Kidney epithelial cell (primary cell): ENCODE measurements at regions not wholly inside any gene's neighbourhood (a gene's known extent, or its start where the extent isn't known, plus 50 kb on each side); places are given as distances from the start of the nearest gene placed in this dataset.

Experiments
- DNase-seq: peaks from one replicate; pipeline ENCODE4 v3.0.0-alpha.2; 2010; ENCODE audit warnings: low read depth
- H3K27me3 ChIP-seq: 2 replicates; pipeline ENCODE4 v1.6.0; 2011; ENCODE audit warnings: low read length; ENCODE audit not compliant: control insufficient read depth, insufficient read depth
- H3K36me3 ChIP-seq: 2 replicates; pipeline ENCODE4 v1.5.1; 2011; ENCODE audit warnings: low read length; ENCODE audit not compliant: control insufficient read depth, insufficient read depth
- H3K4me3 ChIP-seq: 2 replicates; pipeline ENCODE4 v1.5.1; 2011; ENCODE audit warnings: low read depth, mild to moderate bottlenecking, control low read depth, low read length
- TF ChIP-seq, protein P1 (sequence below): IDR thresholded peaks from 2 replicates; pipeline ENCODE4 v1.5.1; 2011; ENCODE audit warnings: mild to moderate bottlenecking, moderate library complexity, low read length, control low read depth, inconsistent platforms; ENCODE audit not compliant: insufficient read depth, poor library complexity, severe bottlenecking

DNA sequence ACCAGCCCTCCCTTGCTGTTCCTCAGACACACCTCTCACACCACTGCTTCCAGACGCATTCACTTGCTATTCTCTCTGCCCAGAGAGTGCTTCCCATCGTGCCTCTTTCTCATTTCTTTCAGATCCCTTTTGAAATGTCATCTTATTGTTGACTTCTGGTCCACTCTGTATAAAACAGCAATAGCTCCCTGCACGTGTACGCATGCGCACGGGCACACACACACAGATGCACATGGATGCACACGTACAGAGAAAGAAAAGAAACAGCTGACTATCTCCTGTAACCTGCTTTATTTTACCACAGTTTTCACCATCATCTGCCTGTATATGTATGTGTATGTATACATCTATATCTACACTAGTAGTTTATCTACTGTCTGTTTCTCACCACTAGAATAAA lies 285.9 kb upstream of the NR5A2 start:
- Histone ChIP-seq H3K36me3 (no peaks in the 10 kb centered on the region), H3K27me3 (no peaks in the 10 kb centered on the region), H3K4me3 (no peak overlapping the region)
- no peak for DNase-seq
- TF ChIP-seq, protein P1, sequence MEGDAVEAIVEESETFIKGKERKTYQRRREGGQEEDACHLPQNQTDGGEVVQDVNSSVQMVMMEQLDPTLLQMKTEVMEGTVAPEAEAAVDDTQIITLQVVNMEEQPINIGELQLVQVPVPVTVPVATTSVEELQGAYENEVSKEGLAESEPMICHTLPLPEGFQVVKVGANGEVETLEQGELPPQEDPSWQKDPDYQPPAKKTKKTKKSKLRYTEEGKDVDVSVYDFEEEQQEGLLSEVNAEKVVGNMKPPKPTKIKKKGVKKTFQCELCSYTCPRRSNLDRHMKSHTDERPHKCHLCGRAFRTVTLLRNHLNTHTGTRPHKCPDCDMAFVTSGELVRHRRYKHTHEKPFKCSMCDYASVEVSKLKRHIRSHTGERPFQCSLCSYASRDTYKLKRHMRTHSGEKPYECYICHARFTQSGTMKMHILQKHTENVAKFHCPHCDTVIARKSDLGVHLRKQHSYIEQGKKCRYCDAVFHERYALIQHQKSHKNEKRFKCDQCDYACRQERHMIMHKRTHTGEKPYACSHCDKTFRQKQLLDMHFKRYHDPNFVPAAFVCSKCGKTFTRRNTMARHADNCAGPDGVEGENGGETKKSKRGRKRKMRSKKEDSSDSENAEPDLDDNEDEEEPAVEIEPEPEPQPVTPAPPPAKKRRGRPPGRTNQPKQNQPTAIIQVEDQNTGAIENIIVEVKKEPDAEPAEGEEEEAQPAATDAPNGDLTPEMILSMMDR: no peak

DNA sequence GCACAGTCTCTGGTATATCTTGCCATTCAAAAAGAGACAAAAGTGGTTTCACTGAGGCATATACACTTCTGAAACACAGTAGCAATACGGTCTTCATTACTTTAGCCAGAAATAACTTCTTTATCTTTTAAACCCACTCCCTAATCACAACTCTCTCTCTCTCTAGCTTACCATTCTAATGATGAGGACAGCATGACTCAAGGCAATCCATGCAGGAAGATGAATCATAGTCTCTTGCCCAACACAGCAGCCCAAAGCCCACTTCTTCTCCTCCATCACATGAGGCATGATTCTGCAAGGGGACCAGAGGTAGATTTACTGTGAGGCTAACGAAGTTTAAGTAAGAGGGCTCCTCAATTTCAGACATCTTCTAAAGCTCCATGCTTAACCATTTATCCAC lies 285.0 kb upstream of the NR5A2 start:
- H3K4me3 ChIP-seq: no peak overlapping the region
- no peaks in the 10 kb centered on the region for H3K36me3 ChIP-seq
- TF ChIP-seq, protein P1: no peak
- H3K27me3 ChIP-seq: no peaks in the 10 kb centered on the region
- peak; percentile 93 for DNase-seq

DNA sequence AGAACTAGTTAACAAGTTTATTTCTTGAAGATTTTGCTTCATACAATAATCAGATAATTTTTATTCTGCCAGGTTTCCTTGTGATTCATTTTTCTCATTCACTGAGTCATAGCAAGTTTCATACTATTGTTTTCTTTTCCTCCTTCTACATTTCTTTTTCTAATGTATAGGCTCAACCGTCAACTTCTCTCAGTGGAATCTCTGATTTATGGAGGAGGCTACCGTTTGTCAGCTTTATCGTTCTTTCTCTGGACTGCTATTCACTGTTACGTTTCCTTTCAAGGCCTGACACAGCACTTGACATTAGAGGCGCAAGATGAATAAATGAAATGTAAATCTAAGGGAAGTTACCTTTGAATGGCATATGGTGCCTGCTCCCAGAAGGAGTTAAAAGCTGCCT lies 284.3 kb upstream of the NR5A2 start:
- Histone ChIP-seq H3K27me3 (no peaks in the 10 kb centered on the region), H3K36me3 (no peaks in the 10 kb centered on the region), H3K4me3 (no peak overlapping the region)
- TF ChIP-seq, protein P1: no peak
- DNase-seq: no peak

DNA sequence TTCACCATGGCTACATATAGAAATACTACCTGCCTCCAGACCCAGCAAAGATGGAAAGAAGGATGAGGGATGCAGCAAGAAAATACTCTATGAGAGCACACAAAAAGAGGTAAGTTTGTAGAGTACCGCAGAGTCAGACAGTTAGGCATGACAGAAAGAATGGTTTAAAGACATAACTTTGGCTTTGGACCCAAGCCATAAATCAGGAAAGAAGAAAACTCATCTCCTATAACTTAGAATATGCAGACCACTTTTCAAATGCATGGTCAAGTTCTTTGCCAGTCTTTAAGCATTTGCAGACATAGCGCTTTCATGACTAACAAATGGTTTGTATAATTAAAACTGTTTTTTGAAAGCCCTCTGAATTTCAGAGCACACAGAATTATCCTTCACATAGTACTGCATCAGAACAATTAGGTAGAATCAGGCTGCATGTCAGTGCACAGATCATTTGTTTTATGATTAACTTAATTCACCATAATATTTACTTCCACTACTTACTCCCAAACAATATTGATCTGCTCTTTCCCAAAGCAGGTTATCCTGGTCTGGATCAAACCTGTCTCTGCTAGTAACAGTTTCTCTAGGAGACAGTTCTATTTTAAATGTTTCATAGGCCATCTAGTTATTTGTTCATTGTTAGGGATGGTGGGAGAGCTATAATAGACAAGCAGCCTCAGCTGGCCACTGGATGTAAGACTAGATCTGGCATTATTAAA lies 280.7 kb upstream of the NR5A2 start:
- TF ChIP-seq, protein P1: no peak
- H3K36me3 ChIP-seq: no peaks in the 10 kb centered on the region
- H3K27me3 ChIP-seq: no peaks in the 10 kb centered on the region
- DNase-seq: no peak
- H3K4me3 ChIP-seq: no peak overlapping the region

DNA sequence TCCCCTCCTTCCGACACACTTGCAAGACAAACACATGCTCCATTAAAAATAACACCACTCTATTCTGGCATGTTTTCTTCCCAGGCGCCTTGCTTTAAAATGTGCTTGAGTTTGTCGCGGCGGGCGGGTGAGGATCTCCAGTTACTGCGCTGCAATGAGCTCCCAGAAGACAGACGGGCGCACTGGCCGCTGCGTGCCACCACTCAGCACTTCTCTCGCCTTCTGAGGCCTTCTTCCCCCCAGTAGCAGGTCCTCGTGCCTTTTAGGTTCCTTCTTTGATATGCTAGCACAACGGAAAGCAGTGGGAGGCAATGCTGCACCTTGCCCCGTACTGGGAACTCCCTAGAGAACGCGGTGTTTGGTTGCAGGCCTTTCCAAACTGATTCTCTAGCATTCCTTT lies 279.5 kb upstream of the NR5A2 start:
- DNase-seq: no peak
- H3K4me3 ChIP-seq: no peak overlapping the region
- no peaks in the 10 kb centered on the region for H3K36me3 ChIP-seq
- no peaks in the 10 kb centered on the region for H3K27me3 ChIP-seq
- TF ChIP-seq, protein P1: no peak

DNA sequence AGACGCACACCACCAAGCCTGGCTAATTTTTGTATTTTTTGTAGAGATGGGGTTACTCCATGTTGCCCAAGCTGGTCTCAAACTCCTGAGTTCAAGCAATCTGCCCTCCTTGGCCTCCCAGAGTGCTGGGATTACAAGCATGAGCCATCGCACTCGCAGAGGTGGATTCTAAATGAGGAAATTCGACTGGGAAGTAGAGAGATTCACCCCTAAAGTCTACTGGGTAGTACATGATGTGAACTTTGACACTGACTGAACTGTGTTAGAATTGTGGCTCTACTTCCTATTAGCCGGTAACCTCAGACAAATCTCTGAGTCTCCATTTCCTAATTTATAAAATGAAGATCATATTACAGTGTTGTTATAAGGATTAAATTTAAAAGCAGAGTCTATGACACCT lies 276.0 kb upstream of the NR5A2 start:
- no peaks in the 10 kb centered on the region for H3K27me3 ChIP-seq
- TF ChIP-seq, protein P1: no peak
- no peak for DNase-seq
- no peak overlapping the region for H3K4me3 ChIP-seq
- no peaks in the 10 kb centered on the region for H3K36me3 ChIP-seq
